Progenitor cell of endocrine pancreas (in vitro differentiated cells): ENCODE measurements at regions not wholly inside any gene's neighbourhood (a gene's known extent, or its start where the extent isn't known, plus 50 kb on each side); places are given as distances from the start of the nearest gene placed in this dataset.

Experiments used
- DNase-seq: peaks from one replicate; pipeline ENCODE4 v3.0.0; 2021; ENCODE audit warnings: low spot score; ENCODE audit not compliant: unreplicated experiment
- H3K27ac Mint-ChIP-seq: 2 replicates; pipeline ENCODE4 v1.8.0; 2021; ENCODE audit warnings: mild to moderate bottlenecking, moderate library complexity, mixed read lengths
- H3K27me3 Mint-ChIP-seq: 2 replicates; pipeline ENCODE4 v1.8.0; 2021; ENCODE audit warnings: mixed read lengths
- H3K36me3 Mint-ChIP-seq: 2 replicates; pipeline ENCODE4 v1.8.0; 2022; ENCODE audit warnings: mixed read lengths; ENCODE audit not compliant: insufficient read depth
- H3K4me1 Mint-ChIP-seq: 2 replicates; pipeline ENCODE4 v1.8.0; 2021; ENCODE audit warnings: low read depth, mixed read lengths
- H3K4me3 Mint-ChIP-seq: 2 replicates; pipeline ENCODE4 v1.8.0; 2021; ENCODE audit warnings: low read depth, mild to moderate bottlenecking, moderate library complexity, mixed read lengths
- H3K9me3 Mint-ChIP-seq: 2 replicates; pipeline ENCODE4 v1.8.0; 2021; ENCODE audit warnings: low read depth, mixed read lengths
- CTCF ChIP-seq: fragments of 200-600 bp; sonication (generic); IDR thresholded peaks from one replicate; pipeline ENCODE4 v1.5.0; 2021; ENCODE audit warnings: antibody characterized with exemption, mild to moderate bottlenecking; ENCODE audit not compliant: unreplicated experiment

GRCh38 chr13:88153353-88153752 is 482.2 kb downstream of the SLITRK5 start:
- Mint-ChIP-seq H3K27me3 (no peaks in the 10 kb centered on the region), H3K9me3 (peaks cover 6% of the 10 kb centered on the region), H3K4me1 (no peaks in the 10 kb centered on the region), H3K27ac (no peak overlapping the region), H3K36me3 (no peaks in the 10 kb centered on the region), H3K4me3 (no peak overlapping the region)
- no peak for TF ChIP-seq CTCF
- DNase-seq = no peak

- H3K4me1 Mint-ChIP-seq = no peaks in the 10 kb centered on the region
- no peak overlapping the region for H3K27ac Mint-ChIP-seq
- H3K27me3 Mint-ChIP-seq = no peaks in the 10 kb centered on the region
- H3K4me3 Mint-ChIP-seq = no peak overlapping the region
- no peak for DNase-seq
- no peaks in the 10 kb centered on the region for H3K36me3 Mint-ChIP-seq
- TF ChIP-seq CTCF = no peak
- H3K9me3 Mint-ChIP-seq = peaks cover under 1% of the 10 kb centered on the region
These were observed 482.8 kb downstream of the SLITRK5 start for GRCh38 chr13:88154001-88154400.

- H3K4me3 Mint-ChIP-seq = no peak overlapping the region
These were observed 491.0 kb downstream of the SLITRK5 start for GRCh38 chr13:88162076-88162702.

GRCh38 chr13:88176231-88176630 is 505.1 kb downstream of the SLITRK5 start:
- Mint-ChIP-seq H3K36me3 (no peaks in the 10 kb centered on the region), H3K4me1 (peaks cover 2% of the 10 kb centered on the region), H3K27ac (no peak overlapping the region), H3K27me3 (no peaks in the 10 kb centered on the region), H3K4me3 (no peak overlapping the region), H3K9me3 (peaks cover 2% of the 10 kb centered on the region)
- no peak for DNase-seq
- TF ChIP-seq CTCF = no peak

More at GRCh38 chr13:88162076-88162702, 491.0 kb downstream of the SLITRK5 start:
- TF ChIP-seq CTCF = no peak
- Mint-ChIP-seq H3K27me3 (no peaks in the 10 kb centered on the region), H3K4me1 (no peaks in the 10 kb centered on the region), H3K27ac (no peak overlapping the region), H3K9me3 (no peaks in the 10 kb centered on the region), H3K36me3 (no peaks in the 10 kb centered on the region)
- no peak for DNase-seq

GRCh38 chr13:88183440-88183839 is 512.3 kb downstream of the SLITRK5 start:
- H3K36me3 Mint-ChIP-seq = no peaks in the 10 kb centered on the region
- DNase-seq = no peak
- H3K4me3 Mint-ChIP-seq = no peak overlapping the region
- peaks cover under 1% of the 10 kb centered on the region for H3K4me1 Mint-ChIP-seq
- H3K27me3 Mint-ChIP-seq = no peaks in the 10 kb centered on the region
- H3K27ac Mint-ChIP-seq = no peak overlapping the region
- no peak for TF ChIP-seq CTCF
- no peaks in the 10 kb centered on the region for H3K9me3 Mint-ChIP-seq
